SK-N-MC (cell line): ENCODE measurements at regions not wholly inside any gene's neighbourhood (a gene's known extent, or its start where the extent isn't known, plus 50 kb on each side); places are given as distances from the start of the nearest gene placed in this dataset.

ENCODE experiments used
- DNase-seq: peaks from one replicate; pipeline ENCODE4 v3.0.0-alpha.2; 2011; ENCODE audit warnings: low read depth, low spot score
- H3K27ac ChIP-seq: fragments of 200-600 bp; sonication (generic); 2 replicates; pipeline ENCODE4 v1.5.1; 2016; ENCODE audit warnings: mixed run types
- H3K36me3 ChIP-seq: fragments of 200-600 bp; sonication (generic); 2 replicates; pipeline ENCODE4 v1.6.1; 2017; ENCODE audit warnings: antibody characterized with exemption, low read length, mixed read lengths; ENCODE audit not compliant: insufficient read depth
- H3K4me3 ChIP-seq: fragments of 200-600 bp; sonication (generic); 2 replicates; pipeline ENCODE4 v1.5.1; 2016
- H3K9ac ChIP-seq: fragments of 200-600 bp; sonication (generic); 2 replicates; pipeline ENCODE4 v1.8.0; 2017; ENCODE audit warnings: mixed run types, mixed read lengths; ENCODE audit not compliant: insufficient read length
- H3K9me3 ChIP-seq: fragments of 200-600 bp; sonication (generic); 2 replicates; pipeline ENCODE4 v1.6.1; 2017; ENCODE audit warnings: low read depth, mild to moderate bottlenecking, antibody characterized with exemption, low read length, moderate library complexity, mixed read lengths
- EZH2 ChIP-seq: fragments of 200-600 bp; sonication (generic); IDR thresholded peaks from one replicate; pipeline ENCODE4 v1.6.1; 2017; ENCODE audit warnings: antibody characterized with exemption
- FOXP2 ChIP-seq: optimal IDR thresholded peaks from 2 replicates; pipeline ENCODE3; 2011; ENCODE audit warnings: mild to moderate bottlenecking, moderate library complexity; ENCODE audit not compliant: insufficient read depth; ENCODE audit errors: extremely low read length, control extremely low read depth
- POLR2AphosphoS5 ChIP-seq: IDR thresholded peaks from 2 replicates; pipeline ENCODE4 v1.6.1; 2012; ENCODE audit warnings: mild to moderate bottlenecking, low read depth, low read length, borderline replicate concordance

GRCh38 chr9:31783491-31783890, 601.0 kb upstream of the ACO1 start:
- Histone ChIP-seq H3K4me3 (no peak overlapping the region), H3K9me3 (no peaks in the 10 kb centered on the region), H3K27ac (no peak overlapping the region), H3K9ac (no peak overlapping the region), H3K36me3 (no peaks in the 10 kb centered on the region)
- no peak for TF ChIP-seq FOXP2
- no peak for TF ChIP-seq POLR2AphosphoS5
- TF ChIP-seq EZH2 = no peak
- no peak for DNase-seq

- no peak for DNase-seq
- Histone ChIP-seq H3K36me3 (no peaks in the 10 kb centered on the region), H3K9me3 (no peaks in the 10 kb centered on the region), H3K4me3 (no peak overlapping the region), H3K27ac (no peak overlapping the region), H3K9ac (no peak overlapping the region)
- no peak for TF ChIP-seq FOXP2
- no peak for TF ChIP-seq EZH2
- TF ChIP-seq POLR2AphosphoS5 = no peak
These were observed 593.7 kb upstream of the ACO1 start for GRCh38 chr9:31790720-31791119.

GRCh38 chr9:31799953-31800609, 584.4 kb upstream of the ACO1 start:
- H3K9ac ChIP-seq = no peak overlapping the region
- H3K4me3 ChIP-seq = 0 out of 2 replicates have a peak overlapping the region, but pooled peaks have one; percentile 5
- H3K36me3 ChIP-seq = no peaks in the 10 kb centered on the region
- peak overlapping the region; percentile 37; the same call in 1 of the 2 replicates for H3K27ac ChIP-seq
- no peak for TF ChIP-seq FOXP2
- no peak for TF ChIP-seq EZH2
- TF ChIP-seq POLR2AphosphoS5 = peak; percentile 33; the same call in 1 of the 2 replicates
- DNase-seq = peak; percentile 86
- peaks cover 4% of the 10 kb centered on the region; the same call in 1 of the 2 replicates for H3K9me3 ChIP-seq

- no peaks in the 10 kb centered on the region for H3K9me3 ChIP-seq
- DNase-seq = no peak
- no peak overlapping the region for H3K4me3 ChIP-seq
- no peak overlapping the region for H3K9ac ChIP-seq
- no peak for TF ChIP-seq EZH2
- no peak for TF ChIP-seq POLR2AphosphoS5
- no peak for TF ChIP-seq FOXP2
- H3K36me3 ChIP-seq = no peaks in the 10 kb centered on the region
- no peak overlapping the region for H3K27ac ChIP-seq
These were observed 576.7 kb upstream of the ACO1 start for GRCh38 chr9:31807574-31808256.

- no peak for DNase-seq
- H3K9ac ChIP-seq = no peak overlapping the region
- no peak for TF ChIP-seq POLR2AphosphoS5
- no peak for TF ChIP-seq FOXP2
- no peak for TF ChIP-seq EZH2
- H3K27ac ChIP-seq = no peak overlapping the region
- no peak overlapping the region for H3K4me3 ChIP-seq
- H3K9me3 ChIP-seq = no peaks in the 10 kb centered on the region
- H3K36me3 ChIP-seq = no peaks in the 10 kb centered on the region
These were observed 575.7 kb upstream of the ACO1 start for GRCh38 chr9:31808766-31809165.

- H3K9ac ChIP-seq = no peak overlapping the region
- no peaks in the 10 kb centered on the region for H3K9me3 ChIP-seq
- DNase-seq = no peak
- H3K4me3 ChIP-seq = no peak overlapping the region
- TF ChIP-seq POLR2AphosphoS5 (no peak), EZH2 (no peak), FOXP2 (no peak)
- H3K36me3 ChIP-seq = no peaks in the 10 kb centered on the region
- H3K27ac ChIP-seq = no peak overlapping the region
These were observed 564.0 kb upstream of the ACO1 start for GRCh38 chr9:31820426-31820825.

- no peak overlapping the region for H3K9ac ChIP-seq
- no peaks in the 10 kb centered on the region for H3K36me3 ChIP-seq
- DNase-seq = no peak
These were observed 562.9 kb upstream of the ACO1 start for GRCh38 chr9:31821583-31821982.

GRCh38 chr9:31823365-31823764, 561.1 kb upstream of the ACO1 start:
- Histone ChIP-seq H3K9me3 (no peaks in the 10 kb centered on the region), H3K9ac (no peak overlapping the region), H3K36me3 (no peaks in the 10 kb centered on the region), H3K27ac (no peak overlapping the region), H3K4me3 (no peak overlapping the region)
- DNase-seq = no peak
- TF ChIP-seq POLR2AphosphoS5 = no peak
- no peak for TF ChIP-seq FOXP2
- TF ChIP-seq EZH2 = no peak

More at GRCh38 chr9:31821583-31821982, 562.9 kb upstream of the ACO1 start:
- Histone ChIP-seq H3K9me3 (no peaks in the 10 kb centered on the region), H3K4me3 (no peak overlapping the region), H3K27ac (no peak overlapping the region)
- TF ChIP-seq FOXP2 (no peak), EZH2 (no peak), POLR2AphosphoS5 (no peak)
